Nucleus accumbens (tissue), 56 donors: ENCODE measurements at regions not wholly inside any gene's neighbourhood (a gene's known extent, or its start where the extent isn't known, plus 50 kb on each side); places are given as distances from the start of the nearest gene placed in this dataset.
A peak's percentile ranks its signal among the peaks of the same experiment; 100 is the strongest.

Source experiments
- DNase-seq, 56 donors: peaks; one replicate each; lab custom pipeline; 2025; lab: John Stamatoyannopoulos, UW

- no peak for DNase-seq
These were observed 159.6 kb upstream of the ALDH1B1 start for GRCh38 chr9:38232895-38233294.

GRCh38 chr9:38229504-38230155, 160.6 kb upstream of the SHB start:
- no peak for DNase-seq

GRCh38 chr9:38229104-38229500, 160.1 kb upstream of the SHB start:
- no peak for DNase-seq

GRCh38 chr9:38228331-38229103, 159.5 kb upstream of the SHB start:
- DNase-seq = no peak

- DNase-seq = no peak
These were observed 158.6 kb upstream of the SHB start for GRCh38 chr9:38227656-38228055.

GRCh38 chr9:38227061-38227540, 158.1 kb upstream of the SHB start:
- peak in 24 of 56 donors; percentile 1 to 62 (median 11) for DNase-seq

- DNase-seq = no peak
These were observed 157.5 kb upstream of the SHB start for GRCh38 chr9:38226491-38226951.

- no peak for DNase-seq
These were observed 155.9 kb upstream of the SHB start for GRCh38 chr9:38224941-38225340.

- DNase-seq = no peak
These were observed 147.5 kb upstream of the SHB start for GRCh38 chr9:38216572-38216971.

GRCh38 chr9:38215465-38215864, 146.4 kb upstream of the SHB start:
- DNase-seq = no peak

- DNase-seq = no peak
These were observed 145.4 kb upstream of the SHB start for GRCh38 chr9:38214432-38214831.

GRCh38 chr9:38213631-38214299, 144.7 kb upstream of the SHB start:
- DNase-seq = no peak

- no peak for DNase-seq
These were observed 143.0 kb upstream of the SHB start for GRCh38 chr9:38212016-38212415.

- DNase-seq = no peak
These were observed 142.0 kb upstream of the SHB start for GRCh38 chr9:38211002-38211401.

GRCh38 chr9:38208206-38208901, 139.3 kb upstream of the SHB start:
- no peak for DNase-seq

- DNase-seq = no peak
These were observed 138.3 kb upstream of the SHB start for GRCh38 chr9:38207247-38207778.

GRCh38 chr9:38205279-38205678, 136.3 kb upstream of the SHB start:
- DNase-seq = no peak

- DNase-seq = no peak
These were observed 133.4 kb upstream of the SHB start for GRCh38 chr9:38202336-38202938.

- DNase-seq = no peak
These were observed 132.8 kb upstream of the SHB start for GRCh38 chr9:38201844-38202243.

- DNase-seq = peak in 39 of 56 donors; percentile 5 to 84 (median 44)
These were observed 131.4 kb upstream of the SHB start for GRCh38 chr9:38200431-38200830.
